ENCODE measurements at regions not wholly inside any gene's neighbourhood (a gene's known extent, or its start where the extent isn't known, plus 50 kb on each side); places are given as distances from the start of the nearest gene placed in this dataset.
A peak's percentile ranks its signal among the peaks of the same experiment; 100 is the strongest.

DNA sequence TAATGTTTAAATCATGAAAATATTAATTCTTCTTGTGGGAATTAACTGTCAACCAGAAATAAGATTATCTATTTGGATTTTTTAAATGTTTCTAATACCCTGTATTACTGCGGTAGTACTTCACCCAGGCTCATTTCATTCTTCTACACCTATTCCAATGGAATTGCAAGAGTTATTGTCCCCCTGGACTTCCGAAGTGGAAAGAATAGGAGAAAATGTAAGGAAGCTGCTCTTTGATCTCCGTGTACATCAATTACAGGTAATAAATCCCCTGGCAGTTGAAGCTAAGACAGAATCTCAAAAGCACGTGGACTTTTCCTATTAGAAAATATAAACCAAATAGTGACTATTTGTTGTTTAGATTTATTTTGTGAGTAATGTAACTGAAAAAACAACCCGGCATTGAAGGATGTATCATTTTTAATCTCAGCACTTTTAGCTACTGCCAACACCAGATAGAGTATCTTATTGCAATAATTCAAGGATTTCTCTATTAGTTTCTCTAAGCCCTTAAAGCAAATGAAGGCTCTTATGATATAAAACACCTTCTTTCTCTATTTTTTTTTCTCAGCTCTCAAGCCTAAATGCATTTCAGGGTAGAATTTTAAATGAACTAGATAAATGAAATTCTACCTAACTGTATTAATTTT lies 77.3 kb downstream of the MZT1 start:
- no peak overlapping the region for H3K4me3 ChIP-seq (ENCODE audit: severe bottlenecking)
- H3K36me3 ChIP-seq (ENCODE audit: low read depth), result no peaks in the 10 kb centered on the region
- ATAC-seq (ENCODE audit: low read depth) (no peak), DNase-seq (ENCODE audit: low spot score) (no peak)
- no peak overlapping the region for H3K27ac ChIP-seq (ENCODE audit: poor library complexity, severe bottlenecking)
- no peaks in the 10 kb centered on the region for H3K27me3 ChIP-seq (ENCODE audit: insufficient read depth, poor library complexity, severe bottlenecking)
- no peak for TF ChIP-seq CTCF (IDR thresholded peaks at IDR 0.05; ENCODE audit: poor library complexity, severe bottlenecking)
- H3K9me3 ChIP-seq (ENCODE audit: severe bottlenecking), result no peaks in the 10 kb centered on the region
- peaks cover 7% of the 10 kb centered on the region for H3K4me1 ChIP-seq (ENCODE audit: insufficient read depth, poor library complexity, severe bottlenecking)

DNA sequence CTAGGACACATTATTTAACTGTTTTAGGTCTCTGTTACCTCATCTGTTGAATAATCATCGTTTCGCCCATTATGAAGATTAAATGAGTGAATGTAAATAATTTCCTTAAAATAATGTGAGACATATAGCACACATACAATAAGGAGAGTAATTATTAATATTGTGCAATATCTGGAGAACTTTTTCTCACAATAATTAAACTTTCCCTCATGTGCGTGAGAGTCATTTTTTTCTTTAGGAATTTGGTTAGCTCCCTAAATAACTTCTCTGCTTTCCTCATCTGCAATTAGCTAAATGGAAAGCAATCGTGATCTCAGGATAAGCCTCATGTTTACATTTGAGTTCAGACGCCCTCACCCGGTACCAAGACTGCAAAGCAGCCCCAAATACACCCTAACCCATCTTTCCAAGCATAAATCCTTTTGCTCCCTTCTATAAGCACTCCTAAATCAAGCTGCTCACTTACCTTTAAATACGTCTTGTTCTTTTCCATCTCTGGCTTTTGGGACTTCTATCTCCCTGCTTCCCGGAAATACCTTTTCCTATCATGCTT lies 78.8 kb downstream of the MZT1 start:
- no peak for ATAC-seq (ENCODE audit: low read depth)
- Histone ChIP-seq H3K36me3 (ENCODE audit: low read depth) (no peaks in the 10 kb centered on the region), H3K27ac (ENCODE audit: poor library complexity, severe bottlenecking) (no peak overlapping the region), H3K4me1 (ENCODE audit: insufficient read depth, poor library complexity, severe bottlenecking) (peaks cover 7% of the 10 kb centered on the region), H3K27me3 (ENCODE audit: insufficient read depth, poor library complexity, severe bottlenecking) (no peaks in the 10 kb centered on the region), H3K4me3 (ENCODE audit: severe bottlenecking) (no peak overlapping the region), H3K9me3 (ENCODE audit: severe bottlenecking) (no peaks in the 10 kb centered on the region)
- no peak for TF ChIP-seq CTCF (IDR thresholded peaks at IDR 0.05; ENCODE audit: poor library complexity, severe bottlenecking)
- DNase-seq (ENCODE audit: low spot score), result no peak

GRCh38 chr13:72647422-72647821 lies 80.0 kb downstream of the MZT1 start:
- Histone ChIP-seq H3K27ac (ENCODE audit: poor library complexity, severe bottlenecking) (no peak overlapping the region), H3K4me1 (ENCODE audit: insufficient read depth, poor library complexity, severe bottlenecking) (peaks cover 2% of the 10 kb centered on the region), H3K9me3 (ENCODE audit: severe bottlenecking) (no peaks in the 10 kb centered on the region), H3K27me3 (ENCODE audit: insufficient read depth, poor library complexity, severe bottlenecking) (no peaks in the 10 kb centered on the region), H3K4me3 (ENCODE audit: severe bottlenecking) (no peak overlapping the region), H3K36me3 (ENCODE audit: low read depth) (no peaks in the 10 kb centered on the region)
- DNase-seq (ENCODE audit: low spot score) (no peak), ATAC-seq (ENCODE audit: low read depth) (no peak)
- TF ChIP-seq CTCF (IDR thresholded peaks at IDR 0.05; ENCODE audit: poor library complexity, severe bottlenecking), result no peak

DNA sequence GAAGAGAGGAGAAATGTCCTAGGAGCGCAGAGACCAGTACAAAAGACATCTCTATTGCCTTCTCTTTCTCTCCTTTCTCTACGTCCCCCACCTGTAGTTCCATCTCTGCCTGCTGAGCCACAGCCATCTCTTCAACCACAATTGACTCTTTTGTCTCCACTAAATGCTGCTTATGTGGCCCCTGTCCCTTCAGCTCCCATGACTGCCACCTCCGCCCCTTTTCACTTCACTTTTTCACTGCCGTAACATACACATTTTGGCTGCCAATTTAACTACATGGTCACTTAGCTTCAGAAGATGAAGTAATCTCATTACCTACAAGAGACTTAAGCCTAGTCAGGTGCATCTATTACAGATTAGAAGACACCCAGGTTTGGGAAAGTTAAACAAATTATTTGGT lies 81.9 kb downstream of the MZT1 start:
- H3K4me1 ChIP-seq (ENCODE audit: insufficient read depth, poor library complexity, severe bottlenecking), result no peaks in the 10 kb centered on the region
- H3K36me3 ChIP-seq (ENCODE audit: low read depth), result no peaks in the 10 kb centered on the region
- TF ChIP-seq CTCF (IDR thresholded peaks at IDR 0.05; ENCODE audit: poor library complexity, severe bottlenecking), result no peak
- no peaks in the 10 kb centered on the region for H3K27me3 ChIP-seq (ENCODE audit: insufficient read depth, poor library complexity, severe bottlenecking)
- no peak for DNase-seq (ENCODE audit: low spot score)
- no peak for ATAC-seq (ENCODE audit: low read depth)
- H3K4me3 ChIP-seq (ENCODE audit: severe bottlenecking), result no peak overlapping the region
- no peaks in the 10 kb centered on the region for H3K9me3 ChIP-seq (ENCODE audit: severe bottlenecking)
- no peak overlapping the region for H3K27ac ChIP-seq (ENCODE audit: poor library complexity, severe bottlenecking)

- peaks cover 8% of the 10 kb centered on the region for H3K4me1 ChIP-seq (ENCODE audit: insufficient read depth, poor library complexity, severe bottlenecking)
- no peak overlapping the region for H3K4me3 ChIP-seq (ENCODE audit: severe bottlenecking)
- DNase-seq (ENCODE audit: low spot score) (peak; percentile 51), ATAC-seq (ENCODE audit: low read depth) (no peak)
- no peaks in the 10 kb centered on the region for H3K9me3 ChIP-seq (ENCODE audit: severe bottlenecking)
- TF ChIP-seq CTCF (IDR thresholded peaks at IDR 0.05; ENCODE audit: poor library complexity, severe bottlenecking), result peak; percentile 83
- no peak overlapping the region for H3K27ac ChIP-seq (ENCODE audit: poor library complexity, severe bottlenecking)
- no peaks in the 10 kb centered on the region for H3K36me3 ChIP-seq (ENCODE audit: low read depth)
- H3K27me3 ChIP-seq (ENCODE audit: insufficient read depth, poor library complexity, severe bottlenecking), result no peaks in the 10 kb centered on the region
These were observed 84.0 kb downstream of the MZT1 start for GRCh38 chr13:72643311-72643989.
